ENCODE measurements at regions not wholly inside any gene's neighbourhood (a gene's known extent, or its start where the extent isn't known, plus 50 kb on each side); places are given as distances from the start of the nearest gene placed in this dataset.

DNA sequence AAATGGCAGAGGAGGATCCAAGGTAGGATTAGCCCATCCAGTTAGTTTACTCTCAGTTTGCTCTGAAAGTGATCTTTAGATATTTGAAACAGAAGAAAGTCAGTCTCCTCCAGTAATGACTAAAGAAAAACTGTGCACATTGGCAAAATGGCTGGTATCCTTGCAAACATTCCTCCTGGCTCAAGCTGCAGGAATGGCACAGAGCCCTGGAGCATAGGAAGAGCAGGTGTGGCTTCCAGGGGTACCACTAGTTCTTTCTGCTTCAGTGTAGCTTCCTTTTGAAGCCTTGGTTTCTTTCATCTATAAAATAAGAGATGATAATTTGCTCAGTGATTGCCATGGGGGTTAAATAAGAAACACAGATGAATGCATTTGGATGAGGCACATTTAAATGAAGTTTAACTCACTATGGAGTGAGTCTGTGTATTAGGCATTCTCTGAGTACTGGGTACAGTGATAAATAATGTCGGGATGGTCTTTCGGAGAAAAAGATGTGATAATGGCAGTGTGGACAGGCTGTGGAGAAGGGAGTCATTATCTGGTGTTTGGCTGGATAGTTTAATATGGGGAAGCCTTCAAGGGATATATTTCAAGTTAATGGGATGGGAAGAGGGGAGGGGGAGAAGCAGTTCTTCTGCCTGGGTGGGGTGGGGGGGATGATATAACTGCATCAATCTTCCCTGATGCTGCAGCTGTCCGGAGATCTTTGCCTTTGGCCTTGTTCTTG, 217.3 kb upstream of the KLF4 start:
- WGBS (ENCODE audit: low lambda C conversion rate, missing lambda C conversion rate): 67% methylated on average over 3 of the region's 3 CpGs
- no peak overlapping the region for H3K4me2 ChIP-seq
- H3K9me3 ChIP-seq (ENCODE audit: low read depth): no peaks in the 10 kb centered on the region
- H4K20me1 ChIP-seq (ENCODE audit: insufficient read depth, poor library complexity, severe bottlenecking): no peaks in the 10 kb centered on the region
- no peaks in the 10 kb centered on the region for H3K27me3 ChIP-seq
- peaks cover 20% of the 10 kb centered on the region for H3K4me1 ChIP-seq (ENCODE audit: insufficient read depth)
- no peaks in the 10 kb centered on the region for H3K9me2 ChIP-seq (replicated peaks; ENCODE audit: insufficient read depth)
- TF ChIP-seq EZH2phosphoT487 (IDR thresholded peaks at IDR 0.05; ENCODE audit: low read depth, severe bottlenecking, unreplicated experiment): no peak
- no peak for TF ChIP-seq EZH2 (IDR thresholded peaks at IDR 0.05; ENCODE audit: borderline replicate concordance)
- TF ChIP-seq, protein P1, sequence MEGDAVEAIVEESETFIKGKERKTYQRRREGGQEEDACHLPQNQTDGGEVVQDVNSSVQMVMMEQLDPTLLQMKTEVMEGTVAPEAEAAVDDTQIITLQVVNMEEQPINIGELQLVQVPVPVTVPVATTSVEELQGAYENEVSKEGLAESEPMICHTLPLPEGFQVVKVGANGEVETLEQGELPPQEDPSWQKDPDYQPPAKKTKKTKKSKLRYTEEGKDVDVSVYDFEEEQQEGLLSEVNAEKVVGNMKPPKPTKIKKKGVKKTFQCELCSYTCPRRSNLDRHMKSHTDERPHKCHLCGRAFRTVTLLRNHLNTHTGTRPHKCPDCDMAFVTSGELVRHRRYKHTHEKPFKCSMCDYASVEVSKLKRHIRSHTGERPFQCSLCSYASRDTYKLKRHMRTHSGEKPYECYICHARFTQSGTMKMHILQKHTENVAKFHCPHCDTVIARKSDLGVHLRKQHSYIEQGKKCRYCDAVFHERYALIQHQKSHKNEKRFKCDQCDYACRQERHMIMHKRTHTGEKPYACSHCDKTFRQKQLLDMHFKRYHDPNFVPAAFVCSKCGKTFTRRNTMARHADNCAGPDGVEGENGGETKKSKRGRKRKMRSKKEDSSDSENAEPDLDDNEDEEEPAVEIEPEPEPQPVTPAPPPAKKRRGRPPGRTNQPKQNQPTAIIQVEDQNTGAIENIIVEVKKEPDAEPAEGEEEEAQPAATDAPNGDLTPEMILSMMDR (IDR thresholded peaks at IDR 0.05; ENCODE audit: poor library complexity): no peak
- H3K79me2 ChIP-seq: no peaks in the 10 kb centered on the region
- no peak overlapping the region for H3K27ac ChIP-seq
- no peak for DNase-seq (ENCODE audit: low spot score)
- no peaks in the 10 kb centered on the region for H3K36me3 ChIP-seq (replicated peaks; ENCODE audit: insufficient read depth, low read depth)
- no peak overlapping the region for H3K4me3 ChIP-seq
- no peak overlapping the region for H2AFZ ChIP-seq

DNA sequence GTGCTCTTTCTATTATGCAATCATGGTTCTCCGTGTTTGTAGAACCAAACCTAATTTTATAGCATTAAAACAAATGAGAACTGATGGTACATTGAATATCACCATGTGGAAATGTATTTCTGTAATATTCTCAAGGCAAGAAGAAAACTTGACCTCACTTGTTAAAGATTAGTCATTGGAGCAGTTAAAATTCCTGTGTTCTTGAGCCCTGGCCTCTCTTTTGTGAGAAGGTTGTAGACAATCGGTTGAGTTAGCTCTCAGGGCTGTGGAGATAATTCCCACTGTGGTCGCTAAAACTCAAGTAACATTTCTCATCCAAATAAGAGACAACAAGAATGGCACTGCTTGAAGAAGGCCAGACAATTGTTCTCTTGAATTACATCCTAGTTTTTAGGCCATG, 216.0 kb upstream of the KLF4 start:
- Histone ChIP-seq H3K4me2 (no peak overlapping the region), H3K9me2 (replicated peaks; ENCODE audit: insufficient read depth) (no peaks in the 10 kb centered on the region), H3K27ac (no peak overlapping the region), H3K79me2 (no peaks in the 10 kb centered on the region), H2AFZ (no peak overlapping the region), H3K27me3 (no peaks in the 10 kb centered on the region), H3K36me3 (replicated peaks; ENCODE audit: insufficient read depth, low read depth) (no peaks in the 10 kb centered on the region), H3K4me3 (no peak overlapping the region), H3K4me1 (ENCODE audit: insufficient read depth) (peaks cover 16% of the 10 kb centered on the region), H3K9me3 (ENCODE audit: low read depth) (no peaks in the 10 kb centered on the region), H4K20me1 (ENCODE audit: insufficient read depth, poor library complexity, severe bottlenecking) (no peaks in the 10 kb centered on the region)
- TF ChIP-seq, protein P1 (IDR thresholded peaks at IDR 0.05; ENCODE audit: poor library complexity): no peak
- TF ChIP-seq EZH2 (IDR thresholded peaks at IDR 0.05; ENCODE audit: borderline replicate concordance) (no peak), EZH2phosphoT487 (IDR thresholded peaks at IDR 0.05; ENCODE audit: low read depth, severe bottlenecking, unreplicated experiment) (no peak)
- 45% methylated on average over 3 of the region's 3 CpGs for WGBS (ENCODE audit: low lambda C conversion rate, missing lambda C conversion rate)
- no peak for DNase-seq (ENCODE audit: low spot score)

- TF ChIP-seq EZH2 (IDR thresholded peaks at IDR 0.05; ENCODE audit: borderline replicate concordance): no peak
- TF ChIP-seq, protein P1 (IDR thresholded peaks at IDR 0.05; ENCODE audit: poor library complexity): no peak
- TF ChIP-seq EZH2phosphoT487 (IDR thresholded peaks at IDR 0.05; ENCODE audit: low read depth, severe bottlenecking, unreplicated experiment): no peak
- Histone ChIP-seq H3K4me2 (no peak overlapping the region), H3K4me3 (no peak overlapping the region), H3K36me3 (replicated peaks; ENCODE audit: insufficient read depth, low read depth) (no peaks in the 10 kb centered on the region), H3K9me3 (ENCODE audit: low read depth) (no peaks in the 10 kb centered on the region), H3K79me2 (no peaks in the 10 kb centered on the region), H2AFZ (no peak overlapping the region), H4K20me1 (ENCODE audit: insufficient read depth, poor library complexity, severe bottlenecking) (no peaks in the 10 kb centered on the region), H3K4me1 (ENCODE audit: insufficient read depth) (peaks cover 16% of the 10 kb centered on the region), H3K27me3 (no peaks in the 10 kb centered on the region), H3K27ac (no peak overlapping the region), H3K9me2 (replicated peaks; ENCODE audit: insufficient read depth) (no peaks in the 10 kb centered on the region)
- DNase-seq (ENCODE audit: low spot score): no peak
- WGBS (ENCODE audit: low lambda C conversion rate, missing lambda C conversion rate): 83% methylated on average over 1 of the region's 1 CpG
Observed at GRCh38 chr9:107704774-107705173, 215.2 kb upstream of the KLF4 start.
